SK-N-SH (cell line): ENCODE measurements at regions not wholly inside any gene's neighbourhood (a gene's known extent, or its start where the extent isn't known, plus 50 kb on each side); places are given as distances from the start of the nearest gene placed in this dataset.

Experiments used
- EP300 ChIP-seq, 2 experiments: IDR thresholded peaks; 2 replicates each; pipeline versions ENCODE4 v1.4.0 to v1.6.1; 2012; ENCODE audit warnings: borderline replicate concordance in 1 of 2, low read depth in 1 of 2, low read length in 1 of 2
- EZH2phosphoT487 ChIP-seq: fragments of 200-600 bp; sonication (generic); IDR thresholded peaks from 2 replicates; pipeline ENCODE4 v1.6.1; 2017; ENCODE audit warnings: low read depth, mixed run types, mild to moderate bottlenecking, antibody characterized with exemption, moderate library complexity, borderline replicate concordance
- MXI1 ChIP-seq: IDR thresholded peaks from 2 replicates; pipeline ENCODE4 v1.6.1; 2012; ENCODE audit warnings: mild to moderate bottlenecking, low read depth, low read length, improper control_type of control experiment
- POLR2AphosphoS5 ChIP-seq: IDR thresholded peaks from 2 replicates; pipeline ENCODE4 v1.6.1; 2012; ENCODE audit warnings: low read depth, low read length
- RCOR1 ChIP-seq: fragments of 150-350 bp; IDR thresholded peaks from 2 replicates; pipeline ENCODE4 v1.6.1; 2017; ENCODE audit warnings: antibody characterized with exemption, low read length
- TCF12 ChIP-seq: IDR thresholded peaks from 2 replicates; pipeline ENCODE4 v1.4.0; 2012
- TF ChIP-seq, protein P1 (sequence below): fragments of 200-600 bp; sonication (generic); IDR thresholded peaks from 2 replicates; pipeline ENCODE4 v1.6.1; 2017; ENCODE audit warnings: antibody characterized with exemption, mild to moderate bottlenecking, moderate library complexity

DNA sequence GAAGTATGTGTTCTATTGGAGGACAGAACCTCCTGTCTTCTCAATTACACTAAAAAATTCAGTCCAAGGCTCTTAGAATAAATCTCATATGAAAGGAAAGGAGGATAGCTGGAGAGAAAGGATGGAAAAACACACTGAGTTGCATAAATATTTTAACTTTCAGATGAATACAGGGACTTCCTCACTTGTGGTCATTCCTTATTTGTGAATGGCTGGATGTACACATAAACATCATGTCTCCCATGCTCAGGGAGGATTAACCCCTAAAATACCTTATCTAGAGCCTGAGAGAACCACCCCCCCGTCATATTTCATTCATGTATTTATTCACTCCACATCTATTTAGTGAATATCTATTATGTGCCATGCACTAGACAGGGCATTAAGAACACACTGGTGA lies 217.6 kb upstream of the CITED2 start:
- no peak for TF ChIP-seq TCF12
- TF ChIP-seq EP300 (IDR thresholded peaks at IDR 0.05; ENCODE audit: borderline replicate concordance in 1 of 2, low read depth in 1 of 2, low read length in 1 of 2), result no peak
- no peak for TF ChIP-seq EZH2phosphoT487
- TF ChIP-seq, protein P1, sequence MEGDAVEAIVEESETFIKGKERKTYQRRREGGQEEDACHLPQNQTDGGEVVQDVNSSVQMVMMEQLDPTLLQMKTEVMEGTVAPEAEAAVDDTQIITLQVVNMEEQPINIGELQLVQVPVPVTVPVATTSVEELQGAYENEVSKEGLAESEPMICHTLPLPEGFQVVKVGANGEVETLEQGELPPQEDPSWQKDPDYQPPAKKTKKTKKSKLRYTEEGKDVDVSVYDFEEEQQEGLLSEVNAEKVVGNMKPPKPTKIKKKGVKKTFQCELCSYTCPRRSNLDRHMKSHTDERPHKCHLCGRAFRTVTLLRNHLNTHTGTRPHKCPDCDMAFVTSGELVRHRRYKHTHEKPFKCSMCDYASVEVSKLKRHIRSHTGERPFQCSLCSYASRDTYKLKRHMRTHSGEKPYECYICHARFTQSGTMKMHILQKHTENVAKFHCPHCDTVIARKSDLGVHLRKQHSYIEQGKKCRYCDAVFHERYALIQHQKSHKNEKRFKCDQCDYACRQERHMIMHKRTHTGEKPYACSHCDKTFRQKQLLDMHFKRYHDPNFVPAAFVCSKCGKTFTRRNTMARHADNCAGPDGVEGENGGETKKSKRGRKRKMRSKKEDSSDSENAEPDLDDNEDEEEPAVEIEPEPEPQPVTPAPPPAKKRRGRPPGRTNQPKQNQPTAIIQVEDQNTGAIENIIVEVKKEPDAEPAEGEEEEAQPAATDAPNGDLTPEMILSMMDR, result no peak
- TF ChIP-seq RCOR1, result no peak
- TF ChIP-seq MXI1, result no peak
- TF ChIP-seq POLR2AphosphoS5, result no peak
